Activated CD8-positive, alpha-beta memory T cell treated with anti-CD3 and anti-CD28 coated beads for 4 hours (primary cell): ENCODE measurements at regions not wholly inside any gene's neighbourhood (a gene's known extent, or its start where the extent isn't known, plus 50 kb on each side); places are given as distances from the start of the nearest gene placed in this dataset.
"Not testable (repeated sequence)": the region's sequence is repeated elsewhere in the genome, so short reads cannot be mapped to it uniquely, and the experiment has no call there.

Experiments used
- DNase-seq, 2 donors: peaks; one replicate each; pipeline ENCODE4 v3.0.0-alpha.2; 2020; ENCODE audit warnings: low read depth in 2 of 2

DNA sequence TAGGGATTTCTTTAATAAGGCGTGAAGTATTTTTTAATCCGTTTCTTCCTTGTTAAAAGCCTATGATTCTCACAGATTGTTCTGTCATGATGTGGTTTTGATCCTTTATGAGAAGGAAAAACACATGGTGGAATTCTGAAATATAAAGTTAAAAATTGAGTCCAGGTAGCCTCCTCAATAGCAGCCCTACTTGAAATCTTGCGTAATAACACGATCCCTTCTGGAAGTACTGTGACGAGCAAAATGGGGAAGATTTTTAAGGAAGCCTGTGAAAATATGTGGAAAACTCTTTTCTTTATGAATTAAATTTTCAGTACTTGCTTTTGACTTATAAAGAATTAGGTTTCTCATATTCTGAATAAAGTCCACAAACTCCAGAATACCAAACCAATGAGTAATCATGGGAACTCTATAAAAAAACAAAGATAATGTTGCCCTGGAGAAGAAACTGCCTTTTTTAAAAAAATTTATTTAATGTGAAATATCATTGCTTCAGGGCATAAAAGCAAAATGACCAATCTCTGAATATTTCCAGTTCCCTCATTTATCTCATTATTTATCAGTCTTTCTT is 476.4 kb upstream of the ZEB2 start:
- no peak for DNase-seq

DNA sequence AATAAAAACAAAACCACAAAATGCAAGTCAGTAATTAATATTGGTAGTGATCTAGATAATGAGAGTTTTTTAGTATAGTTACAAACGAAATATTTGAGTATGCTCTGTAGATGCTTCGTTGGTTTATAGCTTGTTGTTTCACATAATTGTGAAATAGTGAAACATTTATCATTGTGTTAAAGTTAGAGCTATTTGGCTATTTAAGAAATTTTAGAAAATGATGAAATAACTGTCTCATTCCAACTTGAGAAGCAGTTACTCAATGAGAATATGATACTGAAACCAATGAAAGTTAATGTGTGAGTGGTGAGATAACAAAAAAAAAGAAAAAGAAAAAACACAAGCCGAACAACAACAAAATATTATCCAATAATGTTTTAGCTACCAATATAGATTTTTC is 475.6 kb upstream of the ZEB2 start:
- no peak for DNase-seq

GRCh38 chr2:144990661-144991060 is 470.7 kb upstream of the ZEB2 start:
- no peak for DNase-seq

GRCh38 chr2:144989579-144990270 is 469.8 kb upstream of the ZEB2 start:
- DNase-seq: no peak

DNA sequence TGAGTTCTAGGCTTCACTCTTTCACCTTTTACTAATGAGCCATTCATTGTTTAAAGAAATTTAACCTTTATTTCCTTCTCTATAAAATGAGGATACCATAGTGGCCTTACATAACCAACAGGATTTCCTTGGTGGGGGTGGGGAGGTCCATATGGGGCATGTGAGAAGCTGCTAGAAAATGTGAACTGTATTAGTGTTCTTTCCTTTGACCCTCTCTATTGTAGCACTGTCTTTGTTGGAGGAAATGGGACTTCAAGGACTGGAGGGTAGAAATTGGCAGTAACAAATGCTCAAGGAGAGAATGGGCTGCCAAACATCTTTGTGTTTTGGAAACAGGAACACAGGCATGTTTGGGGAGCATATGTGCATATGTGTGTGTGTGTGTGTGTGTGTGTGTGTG is 468.7 kb upstream of the ZEB2 start:
- no peak for DNase-seq

DNA sequence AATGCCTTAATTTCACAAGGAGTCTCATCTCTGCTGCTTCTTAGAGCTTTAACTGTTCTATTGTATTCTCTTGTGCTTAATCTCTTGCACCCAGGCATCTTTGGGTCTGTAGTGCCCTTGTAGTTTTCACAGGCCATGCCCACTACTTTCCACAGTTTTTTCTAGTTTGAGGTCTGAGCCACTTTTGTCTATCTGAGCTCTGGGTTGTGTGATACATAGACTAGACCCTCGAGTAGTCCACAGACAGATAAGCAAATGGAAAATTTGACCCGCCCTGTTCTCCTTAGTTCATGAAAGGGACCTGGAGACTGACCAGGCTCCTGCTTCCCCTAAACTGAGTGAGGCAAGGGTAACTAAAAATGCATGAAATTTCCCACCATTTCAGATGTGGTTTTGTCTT is 466.8 kb upstream of the ZEB2 start:
- DNase-seq: no peak

DNA sequence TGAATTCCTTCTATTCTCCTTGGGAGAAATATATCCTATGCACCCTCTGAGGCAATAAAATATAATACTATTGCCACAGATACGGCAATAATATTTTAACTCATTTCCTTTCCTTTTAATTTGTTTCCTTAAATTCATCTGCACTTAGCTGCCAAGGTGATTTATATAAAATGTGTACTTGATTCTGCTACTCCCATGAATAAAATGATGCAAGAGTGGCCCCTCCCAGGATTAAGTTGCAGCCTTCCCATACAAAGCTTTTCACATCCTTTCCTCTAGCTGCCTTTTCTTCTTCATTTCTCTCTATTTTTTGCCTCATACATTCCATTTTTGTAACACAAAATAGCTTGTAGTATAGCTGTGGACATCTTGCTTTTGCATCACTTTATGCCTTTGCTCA is 464.1 kb upstream of the ZEB2 start:
- no peak for DNase-seq

GRCh38 chr2:144983107-144983506 is 463.2 kb upstream of the ZEB2 start:
- DNase-seq: no peak

- no peak for DNase-seq
Observed at GRCh38 chr2:144982481-144982880, 462.6 kb upstream of the ZEB2 start.

GRCh38 chr2:144975881-144976280 is 456.0 kb upstream of the ZEB2 start:
- no peak for DNase-seq

- DNase-seq: no peak
Observed at GRCh38 chr2:144972676-144973075, 452.8 kb upstream of the ZEB2 start.

- DNase-seq: no peak
Observed at GRCh38 chr2:144971786-144972335, 451.9 kb upstream of the ZEB2 start.

GRCh38 chr2:144970410-144970809 is 450.5 kb upstream of the ZEB2 start:
- not testable (repeated sequence) for DNase-seq

DNA sequence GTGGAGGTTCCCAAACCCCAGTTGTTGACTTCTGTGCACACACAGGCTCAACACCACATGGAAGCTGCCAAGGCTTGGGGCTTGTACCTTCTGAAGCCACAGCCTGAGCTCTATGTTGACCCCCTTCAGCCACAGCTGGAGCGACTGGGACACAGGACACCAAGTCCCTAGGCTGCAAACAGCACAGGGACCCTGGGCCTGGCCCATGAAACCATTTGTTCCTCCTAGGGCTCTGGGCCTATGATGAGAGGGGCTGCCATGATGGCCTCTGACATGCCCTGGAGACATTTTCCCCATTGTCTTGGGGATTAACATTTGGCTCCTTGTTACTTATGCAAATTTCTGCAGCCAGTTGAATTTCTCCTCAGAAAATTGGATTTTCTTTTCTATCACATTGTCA is 449.6 kb upstream of the ZEB2 start:
- not testable (repeated sequence) for DNase-seq

GRCh38 chr2:144967961-144968360 is 448.0 kb upstream of the ZEB2 start:
- DNase-seq: no peak

GRCh38 chr2:144965172-144965571 is 445.3 kb upstream of the ZEB2 start:
- no peak for DNase-seq

- DNase-seq: no peak
Observed at GRCh38 chr2:144963031-144963430, 443.1 kb upstream of the ZEB2 start.

- no peak for DNase-seq
Observed at GRCh38 chr2:144959416-144959815, 439.5 kb upstream of the ZEB2 start.

DNA sequence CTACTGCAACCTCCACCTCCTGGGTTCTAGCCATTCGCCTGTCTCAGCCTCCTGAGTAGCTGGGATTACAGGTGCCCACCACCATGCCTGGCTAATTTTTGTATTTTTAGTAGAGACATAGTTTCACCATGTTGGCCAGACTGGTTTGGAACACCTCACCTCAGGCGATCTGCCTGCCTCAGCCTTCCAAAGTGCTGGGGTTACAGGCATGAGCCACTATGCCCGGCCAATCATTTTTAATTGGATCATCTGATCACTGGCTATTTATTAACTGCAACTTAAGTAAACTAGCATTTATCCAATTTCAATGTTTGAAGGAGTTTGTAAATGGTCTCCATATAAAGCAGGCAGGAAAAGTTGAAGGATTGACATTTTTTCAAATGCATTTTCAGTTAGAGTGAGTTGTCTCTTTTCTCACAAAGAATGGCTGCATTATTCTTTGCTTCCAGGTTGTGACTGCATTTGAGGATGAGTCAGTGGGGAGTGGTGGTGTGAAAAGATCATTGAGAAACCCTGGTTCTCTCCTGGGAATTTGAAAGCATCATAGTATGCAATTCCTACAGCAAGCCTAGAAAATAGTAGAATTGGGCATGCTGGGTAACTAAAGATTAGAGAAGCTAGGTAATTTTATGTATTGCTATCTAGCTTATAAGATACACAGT is 431.1 kb upstream of the ZEB2 start:
- no peak for DNase-seq

DNA sequence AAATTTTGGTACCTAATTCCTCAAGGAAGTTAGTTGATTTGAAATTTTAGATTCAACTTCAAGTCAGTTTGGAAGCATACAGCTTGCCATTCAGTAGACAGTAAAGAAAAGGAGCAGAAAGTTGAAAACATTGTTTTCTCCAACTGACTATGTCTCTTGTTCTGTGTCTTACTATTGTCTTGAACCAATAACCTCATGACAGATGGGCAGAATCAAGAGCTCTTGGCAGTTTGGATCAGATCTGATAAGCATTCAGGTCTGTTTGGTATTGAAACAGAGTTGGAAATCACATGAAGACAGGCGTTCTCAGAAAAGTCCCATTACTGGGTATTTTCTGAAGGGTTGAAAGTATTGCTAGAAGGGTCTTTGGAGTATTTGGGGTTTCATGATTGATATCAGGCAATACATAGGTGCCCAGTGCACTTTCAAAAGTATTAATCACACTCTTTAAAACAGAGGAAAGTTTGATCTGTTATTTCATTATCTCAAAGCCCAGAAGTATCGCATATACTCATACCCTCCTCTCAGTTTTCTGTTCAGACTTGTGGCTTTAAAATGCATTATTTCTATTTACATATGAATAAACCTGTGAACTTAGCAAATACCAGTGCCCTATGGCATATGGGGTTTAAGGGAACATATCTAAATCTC is 428.4 kb upstream of the ZEB2 start:
- DNase-seq: no peak

- no peak for DNase-seq
Observed at GRCh38 chr2:144947709-144948037, 427.8 kb upstream of the ZEB2 start.

GRCh38 chr2:144946263-144946662 is 426.3 kb upstream of the ZEB2 start:
- DNase-seq: no peak
